ENCODE measurements at regions not wholly inside any gene's neighbourhood (a gene's known extent, or its start where the extent isn't known, plus 50 kb on each side); places are given as distances from the start of the nearest gene placed in this dataset.

DNA sequence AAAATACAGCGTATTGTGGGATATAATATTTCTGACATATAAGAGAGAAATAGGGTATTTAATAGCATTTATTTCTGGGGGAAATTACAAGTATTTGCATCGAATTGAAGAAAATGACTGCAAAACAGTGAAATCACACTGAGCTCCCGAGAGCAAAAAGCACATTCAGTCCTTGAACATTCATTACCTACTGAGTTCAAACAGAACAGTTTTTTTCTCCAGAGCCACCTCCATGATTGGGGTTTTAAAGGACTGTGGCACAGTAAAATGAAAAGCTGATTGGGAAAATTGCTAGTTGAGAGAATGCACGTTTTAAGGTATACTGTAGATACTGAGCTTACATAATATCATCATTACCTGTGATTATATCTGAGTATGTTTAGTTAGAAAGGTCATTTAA, 58.0 kb upstream of the TRPC4 start:
- ATAC-seq (ENCODE audit: low FRiP score) (no peak), DNase-seq (ENCODE audit: low spot score) (no peak)
- TF ChIP-seq, protein P1, sequence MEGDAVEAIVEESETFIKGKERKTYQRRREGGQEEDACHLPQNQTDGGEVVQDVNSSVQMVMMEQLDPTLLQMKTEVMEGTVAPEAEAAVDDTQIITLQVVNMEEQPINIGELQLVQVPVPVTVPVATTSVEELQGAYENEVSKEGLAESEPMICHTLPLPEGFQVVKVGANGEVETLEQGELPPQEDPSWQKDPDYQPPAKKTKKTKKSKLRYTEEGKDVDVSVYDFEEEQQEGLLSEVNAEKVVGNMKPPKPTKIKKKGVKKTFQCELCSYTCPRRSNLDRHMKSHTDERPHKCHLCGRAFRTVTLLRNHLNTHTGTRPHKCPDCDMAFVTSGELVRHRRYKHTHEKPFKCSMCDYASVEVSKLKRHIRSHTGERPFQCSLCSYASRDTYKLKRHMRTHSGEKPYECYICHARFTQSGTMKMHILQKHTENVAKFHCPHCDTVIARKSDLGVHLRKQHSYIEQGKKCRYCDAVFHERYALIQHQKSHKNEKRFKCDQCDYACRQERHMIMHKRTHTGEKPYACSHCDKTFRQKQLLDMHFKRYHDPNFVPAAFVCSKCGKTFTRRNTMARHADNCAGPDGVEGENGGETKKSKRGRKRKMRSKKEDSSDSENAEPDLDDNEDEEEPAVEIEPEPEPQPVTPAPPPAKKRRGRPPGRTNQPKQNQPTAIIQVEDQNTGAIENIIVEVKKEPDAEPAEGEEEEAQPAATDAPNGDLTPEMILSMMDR (IDR thresholded peaks at IDR 0.05) = no peak

DNA sequence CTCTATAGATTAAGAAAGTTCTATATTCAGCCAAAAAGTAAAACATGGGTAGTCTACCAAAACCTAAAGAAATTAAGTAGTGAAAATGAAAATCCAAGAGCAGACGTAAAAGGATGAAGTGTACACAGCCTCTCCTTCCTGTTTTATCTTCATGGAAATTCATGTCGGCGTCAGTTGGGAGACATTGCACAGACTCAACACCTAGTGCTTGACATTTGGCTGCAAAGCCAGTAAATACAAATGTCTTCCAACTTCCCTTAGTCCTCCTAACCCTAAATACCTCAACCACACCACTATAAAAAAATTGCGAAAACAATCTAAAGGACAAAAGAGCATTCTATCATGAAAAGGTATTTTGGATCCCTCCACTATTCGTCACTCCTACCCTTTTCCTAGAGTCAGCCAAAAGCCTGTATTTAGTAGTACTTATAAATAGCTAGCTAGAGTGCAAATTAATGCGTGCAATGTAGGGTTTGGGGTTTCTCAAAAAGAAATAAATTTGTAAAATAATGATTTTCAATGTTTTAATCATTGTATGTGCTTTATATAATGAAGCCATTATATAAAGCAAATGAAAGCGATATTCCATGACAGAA, 56.4 kb upstream of the TRPC4 start:
- TF ChIP-seq, protein P1 (IDR thresholded peaks at IDR 0.05) = no peak
- no peak for DNase-seq (ENCODE audit: low spot score)
- no peak for ATAC-seq (ENCODE audit: low FRiP score)

DNA sequence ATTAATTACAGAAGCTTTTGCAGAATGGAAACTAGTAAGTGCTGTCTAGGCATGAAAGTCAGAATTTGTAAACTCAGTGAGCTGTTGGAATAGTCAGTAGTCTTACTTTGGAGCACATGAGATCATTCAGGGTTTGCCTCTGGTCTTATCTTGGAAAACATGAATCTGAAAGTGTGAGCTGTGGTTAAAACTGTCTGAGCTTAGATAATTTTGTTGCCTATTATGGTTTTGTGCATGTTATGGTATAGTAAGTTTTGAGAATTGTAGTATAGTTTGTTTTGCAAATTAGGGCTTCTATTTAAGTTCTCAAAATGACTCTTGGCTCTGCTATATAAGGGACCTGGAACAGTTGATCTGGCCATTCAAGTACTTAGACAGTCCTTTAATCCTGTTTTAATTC, 53.7 kb upstream of the TRPC4 start:
- TF ChIP-seq, protein P1 (IDR thresholded peaks at IDR 0.05) = no peak
- DNase-seq (ENCODE audit: low spot score) = no peak
- no peak for ATAC-seq (ENCODE audit: low FRiP score)

DNA sequence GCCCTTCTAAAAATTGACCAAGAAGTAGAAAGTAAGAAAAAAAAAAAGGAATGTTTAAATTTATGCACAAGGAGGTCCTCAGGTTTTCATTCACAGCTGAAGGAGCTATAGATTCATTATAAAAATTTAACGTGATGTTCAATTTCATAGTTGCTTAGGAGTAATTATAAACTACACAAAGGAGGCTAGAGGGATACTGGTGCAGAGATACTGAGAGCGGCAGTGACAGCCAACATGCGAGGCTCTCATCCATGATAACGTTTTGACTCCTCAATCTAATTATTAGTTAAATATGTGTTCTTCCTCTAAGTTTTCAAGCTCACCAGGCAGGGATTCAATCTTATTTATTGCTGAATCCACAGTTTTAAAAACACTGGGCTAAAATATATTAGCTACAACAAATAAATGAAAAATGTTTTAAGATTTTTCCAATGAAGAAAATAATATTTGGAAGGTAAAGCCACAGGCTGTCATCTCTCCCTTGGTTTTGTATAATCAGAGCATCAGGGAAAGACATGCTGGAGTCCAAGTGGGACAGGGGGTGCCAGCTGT, 49.8 kb upstream of the TRPC4 start:
- ATAC-seq (ENCODE audit: low FRiP score) (no peak), DNase-seq (ENCODE audit: low spot score) (no peak)
- TF ChIP-seq, protein P1 (IDR thresholded peaks at IDR 0.05) = no peak
